Astrocyte (in vitro differentiated cells and primary cell): ENCODE measurements at regions not wholly inside any gene's neighbourhood (a gene's known extent, or its start where the extent isn't known, plus 50 kb on each side); places are given as distances from the start of the nearest gene placed in this dataset.

Experiments
- DNase-seq: peaks from one replicate; pipeline ENCODE4 v3.0.0-alpha.2; 2010; ENCODE audit warnings: low read depth
- FAIRE-seq: peaks from 2 replicates; lab custom pipeline; 2011; peaks lifted over from hg19 to GRCh38; lab: Jason Lieb, UNC
- H2AFZ ChIP-seq: 2 replicates; pipeline ENCODE4 v1.6.0; 2012; ENCODE audit warnings: low read depth, low read length, inconsistent platforms
- H3K27ac ChIP-seq: 2 replicates; pipeline ENCODE4 v1.5.1; 2011; ENCODE audit warnings: low read depth, low read length, inconsistent platforms
- H3K27me3 ChIP-seq: 2 replicates; pipeline ENCODE4 v1.6.0; 2011; ENCODE audit warnings: low read length, inconsistent platforms; ENCODE audit not compliant: insufficient read depth
- H3K36me3 ChIP-seq: 2 replicates; pipeline ENCODE4 v1.5.1; 2011; ENCODE audit warnings: low read length, inconsistent platforms; ENCODE audit not compliant: insufficient read depth
- H3K4me1 ChIP-seq: 2 replicates; pipeline ENCODE4 v1.5.1; 2011; ENCODE audit warnings: low read length, inconsistent platforms; ENCODE audit not compliant: insufficient read depth
- H3K4me2 ChIP-seq: 2 replicates; pipeline ENCODE4 v1.6.0; 2012; ENCODE audit warnings: low read length, inconsistent platforms
- H3K4me3 ChIP-seq: 2 replicates; pipeline ENCODE4 v1.5.1; 2011; ENCODE audit warnings: low read depth, mild to moderate bottlenecking, low read length, inconsistent platforms; ENCODE audit not compliant: insufficient read depth
- H3K79me2 ChIP-seq: 2 replicates; pipeline ENCODE4 v1.6.0; 2012; ENCODE audit warnings: mild to moderate bottlenecking, low read length, inconsistent platforms; ENCODE audit not compliant: insufficient read depth
- H3K9ac ChIP-seq: 2 replicates; pipeline ENCODE4 v1.6.0; 2012; ENCODE audit warnings: mild to moderate bottlenecking, low read length, inconsistent platforms
- H3K9me3 ChIP-seq: 2 replicates; pipeline ENCODE4 v1.5.1; 2012; ENCODE audit warnings: low read depth, mild to moderate bottlenecking, low read length, inconsistent platforms; ENCODE audit not compliant: insufficient read depth
- H4K20me1 ChIP-seq: 2 replicates; pipeline ENCODE4 v1.6.0; 2012; ENCODE audit warnings: low read length, inconsistent platforms; ENCODE audit not compliant: insufficient read depth
- H3K27ac Mint-ChIP-seq: one replicate; pipeline ENCODE4 v1.8.0; 2021; ENCODE audit warnings: mild to moderate bottlenecking, mixed read lengths; ENCODE audit not compliant: unreplicated experiment
- H3K27me3 Mint-ChIP-seq: one replicate; pipeline ENCODE4 v1.8.0; 2021; ENCODE audit warnings: low read depth, mixed read lengths; ENCODE audit not compliant: unreplicated experiment
- H3K36me3 Mint-ChIP-seq: one replicate; pipeline ENCODE4 v1.8.0; 2021; ENCODE audit warnings: low read depth, mixed read lengths; ENCODE audit not compliant: unreplicated experiment
- H3K4me1 Mint-ChIP-seq: one replicate; pipeline ENCODE4 v1.8.0; 2021; ENCODE audit warnings: low read depth, mixed read lengths; ENCODE audit not compliant: unreplicated experiment
- H3K4me3 Mint-ChIP-seq: one replicate; pipeline ENCODE4 v1.8.0; 2021; ENCODE audit warnings: mild to moderate bottlenecking, moderate library complexity, mixed read lengths; ENCODE audit not compliant: unreplicated experiment
- H3K9me3 Mint-ChIP-seq: one replicate; pipeline ENCODE4 v1.8.0; 2021; ENCODE audit warnings: mild to moderate bottlenecking, mixed read lengths; ENCODE audit not compliant: unreplicated experiment
- CTCF ChIP-seq: IDR thresholded peaks from 2 replicates; pipeline ENCODE4 v1.5.1; 2011; ENCODE audit warnings: low read depth, mild to moderate bottlenecking, inconsistent platforms, low read length, moderate library complexity; ENCODE audit not compliant: insufficient read depth
- EZH2 ChIP-seq: IDR thresholded peaks from 2 replicates; pipeline ENCODE4 v1.6.1; 2012; ENCODE audit warnings: mild to moderate bottlenecking, low read length, inconsistent platforms; ENCODE audit not compliant: insufficient read depth

- DNase-seq (no peak), FAIRE-seq (no peak)
- no peak overlapping the region for H3K27ac ChIP-seq
- TF ChIP-seq CTCF: no peak
- no peak for TF ChIP-seq EZH2
- H3K9ac ChIP-seq: no peak overlapping the region
- no peaks in the 10 kb centered on the region for H3K27me3 Mint-ChIP-seq
- H3K4me2 ChIP-seq: no peak overlapping the region
- peaks cover 7% of the 10 kb centered on the region for H3K9me3 ChIP-seq
- no peaks in the 10 kb centered on the region for H3K79me2 ChIP-seq
- no peak overlapping the region for H2AFZ ChIP-seq
- no peak overlapping the region for H3K4me3 Mint-ChIP-seq
- no peaks in the 10 kb centered on the region for H3K4me1 ChIP-seq
- H3K4me1 Mint-ChIP-seq: no peaks in the 10 kb centered on the region
- no peaks in the 10 kb centered on the region for H3K27me3 ChIP-seq
- no peaks in the 10 kb centered on the region for H3K36me3 ChIP-seq
- H3K9me3 Mint-ChIP-seq: no peaks in the 10 kb centered on the region
- no peak overlapping the region for H3K4me3 ChIP-seq
- no peaks in the 10 kb centered on the region for H3K36me3 Mint-ChIP-seq
- no peak overlapping the region for H3K27ac Mint-ChIP-seq
- H4K20me1 ChIP-seq: no peaks in the 10 kb centered on the region
These were observed 545.0 kb downstream of the SI start for GRCh38 chr3:164533275-164533674.

- Mint-ChIP-seq H3K4me1 (no peaks in the 10 kb centered on the region), H3K9me3 (no peaks in the 10 kb centered on the region), H3K36me3 (no peaks in the 10 kb centered on the region), H3K4me3 (no peak overlapping the region), H3K27me3 (no peaks in the 10 kb centered on the region), H3K27ac (no peak overlapping the region)
- H4K20me1 ChIP-seq: no peaks in the 10 kb centered on the region
- no peak overlapping the region for H3K9ac ChIP-seq
- H3K36me3 ChIP-seq: no peaks in the 10 kb centered on the region
- H3K4me3 ChIP-seq: no peak overlapping the region
- no peak overlapping the region for H3K27ac ChIP-seq
- no peak overlapping the region for H2AFZ ChIP-seq
- H3K79me2 ChIP-seq: no peaks in the 10 kb centered on the region
- H3K4me1 ChIP-seq: no peaks in the 10 kb centered on the region
- H3K9me3 ChIP-seq: peaks cover 16% of the 10 kb centered on the region
- H3K4me2 ChIP-seq: no peak overlapping the region
- H3K27me3 ChIP-seq: no peaks in the 10 kb centered on the region
- TF ChIP-seq EZH2 (no peak), CTCF (no peak)
- DNase-seq (no peak), FAIRE-seq (no peak)
These were observed 552.0 kb downstream of the SI start for GRCh38 chr3:164526250-164526649.

- Mint-ChIP-seq H3K36me3 (no peaks in the 10 kb centered on the region), H3K9me3 (no peaks in the 10 kb centered on the region), H3K27ac (no peak overlapping the region), H3K4me1 (no peaks in the 10 kb centered on the region), H3K4me3 (no peak overlapping the region), H3K27me3 (no peaks in the 10 kb centered on the region)
- H3K27me3 ChIP-seq: no peaks in the 10 kb centered on the region
- no peak overlapping the region for H3K4me3 ChIP-seq
- DNase-seq (no peak), FAIRE-seq (no peak)
- H3K9me3 ChIP-seq: peaks cover 14% of the 10 kb centered on the region
- H3K4me2 ChIP-seq: no peak overlapping the region
- no peak overlapping the region for H3K27ac ChIP-seq
- H3K4me1 ChIP-seq: no peaks in the 10 kb centered on the region
- TF ChIP-seq CTCF (no peak), EZH2 (no peak)
- H2AFZ ChIP-seq: no peak overlapping the region
- H4K20me1 ChIP-seq: no peaks in the 10 kb centered on the region
- no peaks in the 10 kb centered on the region for H3K36me3 ChIP-seq
- no peaks in the 10 kb centered on the region for H3K79me2 ChIP-seq
- no peak overlapping the region for H3K9ac ChIP-seq
These were observed 554.1 kb downstream of the SI start for GRCh38 chr3:164524201-164524600.
